Occipital lobe (tissue), 1 donor: ENCODE measurements at regions not wholly inside any gene's neighbourhood (a gene's known extent, or its start where the extent isn't known, plus 50 kb on each side); places are given as distances from the start of the nearest gene placed in this dataset.

Source experiments
- DNase-seq: peaks from one replicate; lab custom pipeline; 2025; lab: John Stamatoyannopoulos, UW

DNA sequence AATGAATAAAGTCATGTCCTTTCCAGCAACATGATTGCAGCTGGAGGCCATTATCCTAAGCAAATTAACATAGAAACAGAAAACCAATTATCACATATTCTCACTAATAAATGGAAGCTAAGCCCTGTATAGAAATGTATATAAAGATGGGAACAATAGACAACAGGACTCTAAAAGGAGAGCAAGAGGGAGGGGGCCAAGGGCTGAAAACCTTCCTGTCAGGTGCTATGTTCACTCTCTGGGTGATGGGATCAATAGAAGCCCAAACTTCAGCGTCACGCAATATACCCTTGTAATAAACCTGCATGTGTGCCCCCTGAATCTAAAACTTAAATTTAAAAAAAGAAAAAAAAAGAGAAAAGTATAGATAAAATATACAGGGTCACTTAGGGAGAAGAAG is 163.7 kb upstream of the ACO1 start:
- no peak for DNase-seq

DNA sequence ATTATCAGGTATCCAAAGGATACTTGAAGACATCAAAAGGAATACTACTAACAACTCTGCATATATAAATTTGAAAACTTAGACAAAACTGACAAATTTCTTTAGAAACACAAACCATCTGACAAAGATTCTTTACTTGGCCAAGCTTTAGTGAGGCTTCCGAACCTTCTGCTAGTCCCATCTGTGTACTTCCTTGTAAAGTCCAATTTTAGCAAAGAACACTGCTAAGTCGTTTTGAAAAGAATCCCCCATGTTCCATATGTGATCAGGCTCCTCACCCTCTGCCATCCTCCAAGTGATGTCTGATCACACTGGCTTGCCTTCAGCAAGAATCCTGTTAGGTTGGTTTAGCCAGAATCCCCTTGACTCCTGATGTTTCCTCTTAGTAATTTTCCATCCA is 150.0 kb upstream of the ACO1 start:
- DNase-seq, result no peak

DNA sequence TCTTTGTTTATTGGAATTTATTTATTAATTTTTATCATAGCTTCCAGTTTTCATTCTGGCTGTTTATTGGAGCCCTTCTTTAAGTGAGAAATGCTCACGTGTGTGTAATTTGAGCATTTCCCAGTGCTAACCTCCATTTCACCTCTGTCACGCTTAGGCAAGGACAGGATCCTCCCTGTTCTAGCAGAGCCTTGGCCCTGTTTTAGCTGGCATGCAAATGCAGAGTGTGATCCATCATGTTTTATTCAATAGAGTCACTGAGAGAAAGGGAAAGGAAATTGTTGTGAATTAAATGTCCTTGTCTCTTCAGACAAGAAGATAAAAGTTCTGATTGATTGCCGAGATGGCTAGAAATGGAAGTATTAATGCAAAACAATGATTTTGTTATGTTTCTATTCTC is 137.3 kb upstream of the ACO1 start:
- no peak for DNase-seq

DNA sequence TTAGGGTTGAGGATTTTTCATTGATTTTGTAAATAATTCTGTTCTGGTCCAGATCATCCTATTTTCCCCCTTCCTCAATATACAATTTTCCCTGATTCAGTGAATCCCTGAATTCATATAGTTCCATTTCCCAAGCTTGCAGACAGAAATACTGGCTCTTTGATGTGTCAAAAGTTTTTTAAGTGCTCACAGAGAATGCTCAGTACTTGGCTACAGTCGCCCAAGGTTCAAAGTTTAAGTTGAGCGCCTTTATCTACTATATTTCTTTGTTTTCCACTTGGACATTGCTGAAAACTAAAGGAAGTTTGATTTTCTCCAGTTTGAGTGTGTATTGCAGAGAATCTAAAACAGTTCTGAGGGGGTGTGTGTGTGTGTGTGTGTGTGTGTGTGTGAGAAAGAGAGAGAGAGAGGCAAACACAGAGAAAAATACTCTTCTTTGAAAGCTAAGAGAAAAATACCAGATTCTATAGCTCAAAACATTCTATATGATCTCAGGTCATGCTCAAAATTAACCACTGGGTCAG is 136.2 kb upstream of the ACO1 start:
- DNase-seq, result no peak

DNA sequence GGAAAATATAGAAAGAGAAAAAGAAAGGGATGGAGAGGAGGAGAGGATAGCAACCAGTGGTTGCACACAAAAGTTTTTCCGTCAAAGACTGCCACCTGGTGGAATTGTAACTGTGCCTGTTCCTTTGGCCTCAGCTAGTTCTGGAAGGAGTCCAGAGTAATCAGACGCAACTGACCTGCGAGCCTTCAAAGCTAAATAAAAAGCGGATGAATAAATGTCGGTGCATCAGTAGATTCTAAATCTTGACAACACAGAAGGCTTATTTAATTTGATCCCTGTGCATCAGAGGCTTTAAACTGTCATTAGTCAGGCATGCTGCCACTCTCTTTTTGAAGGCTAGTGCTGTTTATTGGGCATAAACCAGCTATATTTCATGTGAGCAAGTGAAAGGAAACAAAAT is 132.9 kb upstream of the ACO1 start:
- DNase-seq, result peak; percentile 22

DNA sequence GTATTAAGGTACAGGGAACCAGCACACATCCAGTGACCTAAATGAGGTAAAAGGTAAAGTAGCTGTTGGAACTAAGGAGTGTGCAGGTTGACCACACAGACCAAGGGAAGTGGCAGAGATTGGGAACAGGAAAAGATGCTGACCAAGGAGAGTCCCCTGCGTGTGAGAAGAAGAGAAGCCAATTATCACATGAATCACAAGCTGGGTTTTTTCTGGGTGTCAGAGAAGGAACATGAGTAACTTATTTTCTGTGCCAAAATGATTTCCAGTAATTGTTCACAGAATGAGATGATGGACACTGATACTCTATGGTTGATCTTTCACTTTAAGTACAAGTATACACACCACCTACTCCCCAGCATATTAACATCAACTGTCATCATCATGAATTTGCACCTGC is 130.7 kb upstream of the ACO1 start:
- DNase-seq, result no peak

DNA sequence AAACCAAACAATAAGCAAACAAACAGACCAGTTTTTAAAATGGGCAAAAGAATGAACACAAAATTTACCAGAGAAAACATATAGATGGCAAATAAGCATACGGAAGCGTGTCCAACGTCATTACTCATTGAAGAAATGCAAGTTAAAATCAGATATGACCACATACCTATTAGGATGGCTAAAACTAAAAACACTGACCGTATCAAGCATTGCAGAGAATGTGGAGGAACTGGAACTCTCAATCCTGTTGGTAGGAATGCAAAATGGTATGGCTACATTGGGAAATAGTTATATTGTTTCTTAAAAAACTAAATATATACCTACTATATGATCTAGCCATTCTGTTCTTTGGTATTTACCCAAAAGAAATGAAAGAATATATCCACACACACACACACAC is 129.4 kb upstream of the ACO1 start:
- no peak for DNase-seq

DNA sequence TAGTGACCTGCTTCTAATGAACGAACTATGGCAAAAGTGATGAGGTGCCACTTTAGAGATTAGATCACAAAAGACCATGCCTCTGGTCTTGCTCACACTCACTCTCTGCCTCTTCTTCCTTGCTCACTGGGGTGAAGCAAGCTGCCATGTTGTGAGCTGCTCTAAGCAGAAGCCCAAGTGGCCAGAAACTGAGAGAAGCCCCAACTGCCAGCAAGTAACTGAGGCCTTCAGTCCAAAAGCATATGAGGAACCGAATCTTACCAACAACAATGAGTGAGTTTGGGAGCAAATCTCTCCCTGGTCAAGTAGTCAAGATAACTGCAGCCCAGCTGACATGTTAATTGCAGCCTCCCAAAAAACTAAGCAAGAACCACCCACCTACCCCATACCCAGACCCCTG is 126.0 kb upstream of the ACO1 start:
- DNase-seq, result no peak

DNA sequence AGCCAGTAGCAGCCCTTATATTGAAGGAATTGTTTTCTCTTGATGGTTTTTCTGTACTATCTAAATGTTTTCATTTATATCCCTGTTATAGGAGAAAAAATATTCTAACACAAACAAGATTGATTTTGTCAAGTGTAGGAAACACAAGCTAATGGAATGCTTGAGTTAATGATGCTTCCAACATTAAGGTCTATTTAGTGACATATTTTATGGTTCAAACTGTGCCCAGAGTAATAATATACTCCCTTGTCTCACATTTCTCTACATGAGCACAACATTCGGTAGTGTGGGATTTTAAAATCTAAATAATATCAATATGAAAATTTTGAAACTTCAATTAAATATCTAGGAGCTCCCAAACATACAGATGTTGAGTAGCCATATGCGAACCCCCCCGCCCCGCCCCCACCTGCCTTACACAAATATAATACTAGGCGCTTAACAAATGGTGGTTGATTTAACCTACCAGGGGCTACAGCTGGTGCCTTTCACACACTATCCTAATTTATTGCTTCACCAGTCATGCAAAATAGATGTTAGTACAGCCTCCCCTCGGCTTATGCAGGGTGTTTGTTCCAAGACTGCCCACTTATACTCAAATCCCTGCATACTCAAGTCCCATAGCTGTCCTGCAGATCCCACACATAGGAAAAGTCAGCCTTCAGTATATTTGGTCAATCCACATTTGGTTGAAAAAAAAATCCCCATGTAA is 124.1 kb upstream of the ACO1 start:
- no peak for DNase-seq

DNA sequence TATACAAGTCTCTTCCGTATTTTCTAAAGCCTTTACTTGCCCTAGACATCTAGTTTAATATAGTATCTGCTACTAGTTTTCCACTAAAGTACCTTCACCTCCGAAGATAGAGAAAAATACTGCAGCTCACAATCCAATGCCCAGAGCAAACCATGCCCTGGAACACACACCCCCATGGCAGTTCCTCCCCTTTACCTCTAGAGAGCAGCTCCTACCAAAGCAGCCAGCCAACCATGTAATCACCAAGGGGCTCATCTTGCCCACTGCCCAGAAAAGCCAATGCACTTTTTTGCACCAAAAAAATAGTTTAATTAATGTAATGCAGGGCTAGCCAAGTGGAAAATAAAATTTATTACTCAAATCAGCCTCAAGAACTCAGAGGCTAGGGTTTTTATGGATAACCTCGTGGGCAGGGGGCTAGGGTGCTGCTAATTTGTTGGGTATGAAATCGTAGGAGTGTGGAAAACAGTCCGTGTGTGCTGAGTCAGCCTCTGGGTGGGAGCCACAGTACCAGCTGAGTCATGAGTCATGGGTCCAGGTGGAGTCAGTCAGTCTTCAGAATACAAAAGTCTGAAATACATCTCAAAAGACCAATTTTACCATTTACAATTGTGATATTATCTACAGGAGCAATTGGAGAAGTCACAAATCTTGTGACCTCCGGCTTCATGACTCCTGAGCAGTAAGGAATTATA is 120.1 kb upstream of the ACO1 start:
- DNase-seq, result no peak

DNA sequence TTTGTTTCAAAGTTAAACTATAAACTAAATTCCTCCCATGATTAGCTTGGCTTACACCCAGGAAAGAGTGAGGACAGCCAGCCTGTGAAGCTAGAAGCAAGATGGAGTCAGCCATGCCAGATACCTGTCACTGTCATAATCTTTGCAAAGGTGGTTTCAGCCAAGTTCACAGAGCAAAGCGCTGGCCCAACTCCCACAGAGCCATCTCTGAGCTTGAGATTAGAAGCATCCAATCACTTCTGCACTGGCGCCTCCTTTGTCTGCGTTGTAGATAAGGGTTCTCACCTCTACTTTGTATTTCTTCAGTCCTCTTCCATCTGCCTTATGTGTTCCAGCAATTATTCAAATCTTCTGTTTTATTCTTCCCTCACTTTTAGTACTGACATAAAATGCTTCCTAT is 119.4 kb upstream of the ACO1 start:
- no peak for DNase-seq

DNA sequence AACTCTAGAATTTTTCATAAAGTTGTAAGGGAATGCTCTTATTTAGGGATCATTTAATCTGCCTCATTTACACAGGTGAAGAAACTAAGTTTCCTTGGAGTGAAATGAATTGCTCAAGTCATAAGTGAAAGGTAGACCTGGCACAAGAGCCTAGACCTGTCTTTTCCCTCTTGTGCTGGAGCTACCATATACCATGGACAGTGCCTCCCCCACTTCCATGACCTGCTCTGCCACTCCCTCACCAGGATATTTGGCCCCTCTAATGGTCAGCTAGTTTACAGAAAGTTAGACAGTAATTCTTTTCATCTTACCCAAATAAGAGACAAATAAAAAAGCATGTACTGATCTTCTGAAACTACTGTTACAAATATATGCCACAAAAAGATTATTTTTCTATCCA is 105.5 kb upstream of the ACO1 start:
- DNase-seq, result no peak

DNA sequence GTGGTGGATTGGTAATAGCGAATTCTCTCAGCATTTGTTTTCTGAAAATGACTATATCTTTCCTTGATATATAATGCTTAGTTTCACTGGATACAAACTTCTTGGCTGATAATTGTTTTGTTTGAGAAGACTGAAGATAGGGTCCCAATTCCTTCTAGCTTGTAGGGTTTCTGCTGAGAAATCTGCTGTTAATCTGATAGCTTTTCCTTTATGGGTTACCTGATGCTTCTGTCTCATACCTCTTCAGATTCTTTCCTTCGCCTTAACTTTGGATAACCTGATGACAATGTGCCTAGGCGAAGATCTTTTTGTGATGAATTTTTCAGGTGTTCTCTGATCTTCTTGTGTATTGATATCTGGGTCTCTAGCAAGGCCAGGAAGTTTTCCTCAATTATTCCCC is 94.7 kb upstream of the ACO1 start:
- DNase-seq, result no peak

DNA sequence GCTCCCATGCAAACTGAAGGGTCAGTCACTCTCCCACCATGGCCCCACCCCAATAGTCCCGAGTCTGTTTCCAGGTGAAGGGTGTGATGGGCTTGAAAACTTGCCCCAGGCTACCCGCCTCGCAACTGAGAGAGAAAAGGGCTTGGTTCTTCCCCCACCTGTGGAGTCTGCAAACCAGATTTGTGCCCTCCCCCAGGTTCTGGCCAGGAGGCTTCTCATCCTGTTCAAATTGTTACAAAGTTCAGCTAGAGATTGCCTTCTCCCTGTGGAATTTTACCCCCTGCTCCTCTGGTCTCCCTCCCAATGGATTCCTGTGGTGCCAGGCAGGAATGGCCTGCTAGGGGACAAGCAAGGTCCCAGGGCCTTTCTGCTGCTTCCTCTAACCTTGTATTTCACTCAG is 93.1 kb upstream of the ACO1 start:
- no peak for DNase-seq

DNA sequence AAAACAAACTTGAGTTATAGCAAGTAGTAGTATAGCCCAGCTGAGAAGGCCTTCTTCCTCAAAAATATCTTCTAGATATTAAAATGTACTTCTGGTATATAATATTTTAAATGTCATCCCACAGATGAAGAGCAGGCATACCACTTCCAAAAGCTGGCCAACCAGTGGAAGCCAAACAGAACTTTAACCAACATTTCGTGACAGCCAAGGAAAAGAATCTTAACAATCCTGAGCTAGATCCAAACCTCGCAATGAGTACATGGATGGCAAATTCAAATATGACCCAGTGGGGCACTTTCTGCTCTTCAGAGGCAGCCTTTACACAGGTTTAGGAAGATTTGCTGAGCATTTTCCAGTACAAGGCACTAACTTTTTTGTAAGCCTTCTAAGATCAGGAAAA is 91.8 kb upstream of the ACO1 start:
- DNase-seq, result no peak

DNA sequence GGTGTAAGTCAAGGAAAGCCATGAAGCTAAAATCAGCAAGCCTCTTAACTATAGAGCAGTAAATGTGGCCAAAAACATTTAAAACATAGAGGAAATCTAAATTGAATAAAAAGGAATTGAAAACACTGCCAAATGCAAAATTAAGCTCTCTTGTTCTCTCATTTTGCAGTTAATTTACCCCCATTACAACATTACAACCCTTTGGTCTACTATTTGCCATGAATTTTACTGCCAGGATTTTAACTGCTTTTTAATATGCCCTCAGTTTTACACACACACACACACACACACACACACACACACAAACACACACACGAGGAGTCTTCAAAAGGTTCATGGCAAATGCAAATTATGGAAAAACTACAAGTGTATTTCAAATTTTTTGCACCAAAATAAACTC is 91.4 kb upstream of the ACO1 start:
- DNase-seq, result no peak

DNA sequence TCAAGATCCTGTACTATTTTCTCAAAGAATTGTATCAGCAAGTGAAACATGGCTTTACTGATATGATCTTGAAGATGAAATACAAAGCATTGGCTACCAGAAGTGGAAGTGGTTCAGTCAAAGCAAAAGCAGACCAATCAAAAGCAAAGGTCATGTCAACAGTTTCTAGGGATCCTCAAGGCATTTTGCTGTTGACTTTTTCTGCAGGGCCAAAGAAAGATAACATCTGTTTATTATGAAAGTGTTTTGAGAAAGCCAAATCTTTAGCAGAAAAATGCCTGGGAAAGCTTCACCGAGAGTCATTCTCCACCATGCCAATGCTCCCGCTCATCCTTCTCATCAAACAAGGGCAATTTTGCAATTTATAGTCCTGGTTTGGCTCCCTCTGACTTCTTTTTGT is 90.3 kb upstream of the ACO1 start:
- DNase-seq, result no peak

DNA sequence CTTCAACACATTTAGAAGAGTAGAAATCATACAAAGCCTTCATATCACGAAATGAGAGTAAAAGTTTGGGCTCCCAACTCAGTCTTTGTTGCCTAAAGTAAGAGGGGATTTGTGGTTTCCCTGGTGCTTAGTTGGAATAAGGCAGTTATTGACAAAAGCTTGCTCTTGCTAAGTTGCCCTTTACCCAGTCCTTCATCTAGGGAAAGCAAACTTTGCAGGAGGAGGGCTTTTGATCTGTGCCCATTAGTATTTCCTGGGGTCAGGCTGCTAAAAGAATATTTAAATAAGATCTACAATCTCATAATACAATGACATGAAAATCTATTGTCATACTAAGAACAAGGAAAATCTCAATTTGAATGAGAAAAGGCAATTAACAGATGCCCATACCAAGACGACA is 84.1 kb upstream of the ACO1 start:
- no peak for DNase-seq

DNA sequence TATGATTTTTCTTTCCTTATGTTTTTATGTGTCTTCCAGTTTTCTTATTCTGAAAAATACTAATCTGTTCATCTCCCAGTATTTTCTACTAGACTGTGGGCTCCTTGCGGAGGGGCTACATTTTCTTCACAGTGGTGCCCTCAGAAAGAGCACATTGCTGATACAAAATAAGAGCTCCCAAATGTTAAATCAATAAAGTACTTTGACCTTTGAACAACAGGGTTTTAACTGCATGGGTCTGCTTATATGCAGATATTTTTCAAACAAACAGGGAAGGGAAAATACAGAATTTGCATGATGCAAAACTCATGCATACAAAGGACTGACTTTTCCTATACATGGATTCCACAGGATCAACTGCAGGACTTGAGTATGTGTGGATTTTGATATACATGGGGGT is 79.9 kb upstream of the ACO1 start:
- DNase-seq, result no peak

DNA sequence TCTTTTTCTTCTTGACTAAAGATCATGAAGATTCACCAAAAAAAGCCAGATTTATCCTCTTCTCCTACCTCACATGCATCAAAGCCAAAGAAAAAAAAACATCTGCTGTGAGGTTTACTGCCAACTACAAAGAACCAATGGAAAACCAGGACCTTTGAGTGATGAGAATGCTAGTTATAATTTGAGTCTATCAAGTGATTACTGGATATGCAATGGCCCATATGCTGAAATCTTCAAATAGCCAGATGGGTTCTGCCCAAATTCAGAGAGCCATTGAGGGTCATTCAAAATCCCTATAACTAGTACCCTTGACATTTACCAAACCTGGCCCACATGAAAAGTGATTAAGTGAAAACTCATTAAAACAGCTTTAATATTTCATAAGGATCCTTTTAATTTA is 78.4 kb upstream of the ACO1 start:
- DNase-seq, result no peak

DNA sequence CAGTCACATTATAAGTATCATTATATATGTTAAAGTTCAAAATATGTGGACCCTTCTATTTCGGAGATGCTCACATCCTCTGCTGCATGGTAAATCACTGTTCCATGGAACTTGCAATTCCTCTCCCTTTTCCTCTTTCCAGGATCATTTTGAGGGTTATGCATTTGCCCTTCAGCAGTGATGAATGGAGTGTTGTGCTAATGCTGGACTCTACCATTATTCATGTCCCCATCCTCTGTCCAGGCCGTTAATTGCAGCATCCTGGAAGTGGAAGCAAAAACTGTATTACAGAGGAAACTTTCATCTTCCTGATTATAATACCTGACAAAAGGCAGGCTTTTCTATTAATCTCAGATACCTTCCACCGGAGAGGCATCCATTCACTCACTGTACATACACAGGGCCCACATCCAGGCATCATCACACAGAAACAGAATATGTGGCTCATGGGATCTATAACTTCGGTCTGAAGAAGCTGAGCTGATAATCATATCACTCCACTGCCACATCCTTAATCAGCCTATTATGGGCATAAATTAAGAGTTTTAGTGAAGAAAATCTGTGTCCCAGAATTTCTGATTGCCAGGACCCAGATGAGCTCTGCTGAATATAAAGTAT is 65.0 kb upstream of the ACO1 start:
- no peak for DNase-seq

DNA sequence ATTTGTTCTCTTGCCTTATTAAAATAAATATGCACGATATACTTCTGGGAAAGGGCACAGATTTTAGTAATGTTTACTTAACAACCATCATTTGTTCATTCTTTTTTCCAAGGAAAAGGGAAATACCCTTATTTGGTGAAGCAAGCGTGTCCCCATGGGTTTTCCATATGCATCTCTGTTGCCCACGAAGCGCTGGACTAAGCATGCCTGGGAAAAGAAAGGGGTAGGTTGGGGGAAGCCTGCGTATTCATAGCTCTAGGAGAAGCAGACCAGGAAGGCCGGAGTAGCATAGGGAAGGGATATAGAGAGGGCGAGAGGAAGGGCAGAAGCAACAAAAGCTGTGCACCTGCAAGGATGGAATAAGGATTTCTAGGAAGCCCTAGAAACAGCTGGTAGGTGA is 61.8 kb upstream of the ACO1 start:
- DNase-seq, result no peak

DNA sequence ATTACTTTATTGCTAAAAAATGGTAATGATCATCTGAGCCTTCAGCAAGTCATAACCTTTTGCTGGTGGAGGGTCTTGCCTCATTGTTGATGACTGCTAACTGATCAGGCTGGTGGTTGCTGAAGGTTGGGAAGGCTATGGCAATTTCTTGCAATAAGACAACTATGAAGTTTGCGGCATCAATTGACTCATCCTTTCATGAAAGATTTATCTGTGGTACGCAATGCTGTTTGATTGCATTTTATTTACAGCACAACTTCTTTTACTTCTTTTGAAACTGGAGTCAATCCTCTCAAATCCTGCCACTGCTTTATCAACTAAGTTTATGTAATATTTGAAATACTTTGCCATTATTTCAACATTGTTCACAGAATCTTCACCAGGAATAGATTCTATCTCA is 58.3 kb upstream of the ACO1 start:
- DNase-seq, result no peak
